ENCODE measurements at regions not wholly inside any gene's neighbourhood (a gene's known extent, or its start where the extent isn't known, plus 50 kb on each side); places are given as distances from the start of the nearest gene placed in this dataset.

DNA sequence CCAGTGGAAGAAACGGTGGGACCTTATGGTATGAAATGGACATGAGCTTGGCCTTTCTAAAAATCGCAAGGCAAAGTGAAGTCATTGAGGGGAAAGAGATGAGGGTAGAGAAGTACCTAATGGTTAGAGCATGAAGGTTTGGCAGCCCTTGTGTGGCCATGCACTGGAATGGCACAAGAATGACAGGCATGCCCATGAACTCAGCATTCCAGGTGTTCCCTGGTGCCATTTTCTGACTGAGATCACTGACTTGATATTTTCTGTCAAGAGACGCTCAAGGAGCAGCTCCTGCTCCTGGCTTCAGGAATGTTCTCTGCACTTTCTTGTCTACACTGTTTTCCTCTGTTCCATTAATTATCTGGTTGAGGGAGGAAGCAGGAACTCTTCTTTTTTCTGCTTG, 225.0 kb upstream of the SLC10A2 start:
- Mint-ChIP-seq H3K36me3 (ENCODE audit: low read depth) (no peaks in the 10 kb centered on the region), H3K27ac (no peak overlapping the region), H3K27me3 (no peaks in the 10 kb centered on the region), H3K4me1 (ENCODE audit: low read depth) (no peaks in the 10 kb centered on the region), H3K4me3 (no peak overlapping the region), H3K9me3 (no peaks in the 10 kb centered on the region)
- TF ChIP-seq CTCF (IDR thresholded peaks at IDR 0.05) = no peak
- ATAC-seq = no peak
- DNase-seq = no peak
- intact Hi-C loops (cut with micrococcal nuclease) = no loop called here
- POLR2A ChIA-PET = no interaction called here
- CTCF ChIA-PET = no interaction called here

DNA sequence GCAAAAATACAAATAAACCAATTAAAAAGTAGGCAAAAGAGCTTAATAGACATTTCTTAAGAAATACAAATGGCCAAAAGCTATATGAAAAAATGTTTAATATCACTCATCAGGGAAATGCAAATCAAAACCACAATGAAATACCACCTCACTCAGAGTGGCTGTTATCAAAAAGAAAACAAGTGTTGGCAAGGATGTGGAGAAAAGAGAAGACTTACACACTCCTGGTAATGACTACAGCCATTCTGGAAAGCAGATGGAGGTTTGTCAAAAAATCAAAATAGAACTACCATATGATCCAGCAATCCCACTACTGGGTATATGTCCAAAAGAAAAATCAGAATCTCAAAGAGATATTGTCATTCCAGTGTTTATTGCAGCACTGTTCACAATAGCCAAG, 223.5 kb upstream of the SLC10A2 start:
- TF ChIP-seq CTCF (IDR thresholded peaks at IDR 0.05) = no peak
- H3K4me3 Mint-ChIP-seq = no peak overlapping the region
- no peaks in the 10 kb centered on the region for H3K27me3 Mint-ChIP-seq
- intact Hi-C loops (cut with micrococcal nuclease) = no loop called here
- peaks cover 1% of the 10 kb centered on the region for H3K9me3 Mint-ChIP-seq
- no peak overlapping the region for H3K27ac Mint-ChIP-seq
- ChIA-PET CTCF (no interaction called here), POLR2A (no interaction called here)
- no peak for DNase-seq
- no peak for ATAC-seq
- H3K4me1 Mint-ChIP-seq (ENCODE audit: low read depth) = no peaks in the 10 kb centered on the region
- H3K36me3 Mint-ChIP-seq (ENCODE audit: low read depth) = no peaks in the 10 kb centered on the region

DNA sequence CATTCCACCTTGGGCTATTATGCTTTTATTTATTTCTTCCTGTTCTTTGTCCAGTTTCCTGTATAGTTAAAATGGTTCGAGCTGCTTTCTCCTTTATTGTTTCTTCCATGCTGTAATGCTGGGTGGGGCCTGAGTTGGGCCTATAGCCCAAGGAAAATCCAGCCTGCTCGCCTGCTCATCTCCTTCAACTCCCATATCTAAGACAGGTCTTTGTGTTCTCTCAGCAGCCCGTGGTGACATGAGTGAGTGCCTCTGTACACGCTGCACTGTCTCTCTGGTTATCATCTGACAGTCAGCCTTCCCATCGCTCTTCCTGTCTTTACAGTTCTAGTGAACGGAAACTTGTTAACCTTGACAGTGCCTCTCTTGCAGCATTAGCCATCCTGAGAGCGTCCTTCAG, 221.9 kb upstream of the SLC10A2 start:
- DNase-seq (no peak), ATAC-seq (no peak)
- H3K27me3 Mint-ChIP-seq = peaks cover 4% of the 10 kb centered on the region
- no peaks in the 10 kb centered on the region for H3K4me1 Mint-ChIP-seq (ENCODE audit: low read depth)
- POLR2A ChIA-PET = no interaction called here
- peaks cover 1% of the 10 kb centered on the region for H3K9me3 Mint-ChIP-seq
- H3K27ac Mint-ChIP-seq = peak overlapping the region; percentile 10
- CTCF ChIA-PET = no interaction called here
- H3K4me3 Mint-ChIP-seq = no peak overlapping the region
- TF ChIP-seq CTCF (IDR thresholded peaks at IDR 0.05) = no peak
- intact Hi-C loops (cut with micrococcal nuclease) = no loop called here
- H3K36me3 Mint-ChIP-seq (ENCODE audit: low read depth) = no peaks in the 10 kb centered on the region

- peaks cover 1% of the 10 kb centered on the region for H3K9me3 Mint-ChIP-seq
- ChIA-PET POLR2A (no interaction called here), CTCF (no interaction called here)
- H3K27me3 Mint-ChIP-seq = peaks cover 7% of the 10 kb centered on the region
- no peak overlapping the region for H3K4me3 Mint-ChIP-seq
- DNase-seq = no peak
- no peaks in the 10 kb centered on the region for H3K36me3 Mint-ChIP-seq (ENCODE audit: low read depth)
- no peak for ATAC-seq
- H3K4me1 Mint-ChIP-seq (ENCODE audit: low read depth) = no peaks in the 10 kb centered on the region
- no peak for TF ChIP-seq CTCF (IDR thresholded peaks at IDR 0.05)
- no peak overlapping the region for H3K27ac Mint-ChIP-seq
- intact Hi-C loops (cut with micrococcal nuclease) = no loop called here
Measured at GRCh38 chr13:103287659-103288058, 221.4 kb upstream of the SLC10A2 start.

GRCh38 chr13:103284466-103284865, 218.2 kb upstream of the SLC10A2 start:
- intact Hi-C loops (cut with micrococcal nuclease) = no loop called here
- Mint-ChIP-seq H3K4me3 (no peak overlapping the region), H3K27me3 (peaks cover 10% of the 10 kb centered on the region), H3K27ac (no peak overlapping the region), H3K9me3 (peaks cover 1% of the 10 kb centered on the region), H3K36me3 (ENCODE audit: low read depth) (no peaks in the 10 kb centered on the region), H3K4me1 (ENCODE audit: low read depth) (no peaks in the 10 kb centered on the region)
- ATAC-seq (no peak), DNase-seq (no peak)
- ChIA-PET CTCF (no interaction called here), POLR2A (no interaction called here)
- TF ChIP-seq CTCF (IDR thresholded peaks at IDR 0.05) = no peak

All from activated CD8-positive, alpha-beta T cell treated with anti-CD3 and anti-CD28 coated beads for 36 hours (primary cell).